ENCODE measurements at regions not wholly inside any gene's neighbourhood (a gene's known extent, or its start where the extent isn't known, plus 50 kb on each side); places are given as distances from the start of the nearest gene placed in this dataset.

GRCh38 chr11:70738661-70739060 lies 340.3 kb downstream of the CTTN start:
- intact Hi-C loops (cut with micrococcal nuclease): no loop called here

- intact Hi-C loops (cut with micrococcal nuclease): no loop called here
Measured at GRCh38 chr11:70739091-70739490, 340.8 kb downstream of the CTTN start.

- intact Hi-C loops (cut with micrococcal nuclease): no loop called here
Measured at GRCh38 chr11:70739811-70740487, 341.6 kb downstream of the CTTN start.

- intact Hi-C loops (cut with micrococcal nuclease): no loop called here
Measured at GRCh38 chr11:70740488-70740851, 342.1 kb downstream of the CTTN start.

- intact Hi-C loops (cut with micrococcal nuclease): no loop called here
Measured at GRCh38 chr11:70741085-70741484, 342.8 kb downstream of the CTTN start.

GRCh38 chr11:70742553-70743291 lies 344.4 kb downstream of the CTTN start:
- intact Hi-C loops (cut with micrococcal nuclease): no loop called here

- intact Hi-C loops (cut with micrococcal nuclease): no loop called here
Measured at GRCh38 chr11:70743329-70743728, 345.0 kb downstream of the CTTN start.

GRCh38 chr11:70743941-70744351 lies 345.6 kb downstream of the CTTN start:
- intact Hi-C loops (cut with micrococcal nuclease): no loop called here

- intact Hi-C loops (cut with micrococcal nuclease): no loop called here
Measured at GRCh38 chr11:70744396-70745185, 346.3 kb downstream of the CTTN start.

- intact Hi-C loops (cut with micrococcal nuclease): no loop called here
Measured at GRCh38 chr11:70745451-70745850, 347.1 kb downstream of the CTTN start.

- intact Hi-C loops (cut with micrococcal nuclease): no loop called here
Measured at GRCh38 chr11:70745941-70746340, 347.6 kb downstream of the CTTN start.

- intact Hi-C loops (cut with micrococcal nuclease): no loop called here
Measured at GRCh38 chr11:70746351-70746750, 348.0 kb downstream of the CTTN start.

- intact Hi-C loops (cut with micrococcal nuclease): no loop called here
Measured at GRCh38 chr11:70747285-70747684, 349.0 kb downstream of the CTTN start.

GRCh38 chr11:70747921-70748320 lies 349.6 kb downstream of the CTTN start:
- intact Hi-C loops (cut with micrococcal nuclease): no loop called here

GRCh38 chr11:70751142-70751734 lies 352.9 kb downstream of the CTTN start:
- intact Hi-C loops (cut with micrococcal nuclease): no loop called here

GRCh38 chr11:70755410-70756158 lies 357.3 kb downstream of the CTTN start:
- intact Hi-C loops (cut with micrococcal nuclease): no loop called here

- intact Hi-C loops (cut with micrococcal nuclease): no loop called here
Measured at GRCh38 chr11:70756341-70756740, 358.0 kb downstream of the CTTN start.

- intact Hi-C loops (cut with micrococcal nuclease): no loop called here
Measured at GRCh38 chr11:70756756-70757155, 358.4 kb downstream of the CTTN start.

GRCh38 chr11:70757241-70757640 lies 358.9 kb downstream of the CTTN start:
- intact Hi-C loops (cut with micrococcal nuclease): no loop called here

- intact Hi-C loops (cut with micrococcal nuclease): no loop called here
Measured at GRCh38 chr11:70758206-70758605, 359.9 kb downstream of the CTTN start.

GRCh38 chr11:70759846-70760245 lies 361.5 kb downstream of the CTTN start:
- intact Hi-C loops (cut with micrococcal nuclease): no loop called here

All from T-helper 2 cell treated with Interferon-gamma antibody and Interleukin-4, amounts not matched to agents 100 ng/mL and 5 ng/mL, for 36 hours (primary cell).